GDM1 (cell line): ENCODE measurements at regions not wholly inside any gene's neighbourhood (a gene's known extent, or its start where the extent isn't known, plus 50 kb on each side); places are given as distances from the start of the nearest gene placed in this dataset.

ENCODE experiments used
- DNase-seq: peaks from one replicate; lab custom pipeline; 2025; lab: John Stamatoyannopoulos, UW

GRCh38 chr6:62338477-62338876 is 52.5 kb upstream of the KHDRBS2 start:
- DNase-seq, result no peak
